Loucy (cell line): ENCODE measurements at regions not wholly inside any gene's neighbourhood (a gene's known extent, or its start where the extent isn't known, plus 50 kb on each side); places are given as distances from the start of the nearest gene placed in this dataset.
"Not testable (repeated sequence)": the region's sequence is repeated elsewhere in the genome, so short reads cannot be mapped to it uniquely, and the experiment has no call there.

Experiments
- H2AFZ ChIP-seq: fragments of 200-600 bp; sonication (generic); 2 replicates; pipeline ENCODE4 v1.6.0; 2016; ENCODE audit warnings: antibody characterized with exemption, mild to moderate bottlenecking, low read length, moderate library complexity
- H3F3A ChIP-seq: fragments of 200-600 bp; 2 replicates; pipeline ENCODE4 v1.6.0; 2016; ENCODE audit warnings: antibody characterized with exemption, low read depth, mild to moderate bottlenecking
- H3K27me3 ChIP-seq: fragments of 200-600 bp; sonication (generic); 2 replicates; pipeline ENCODE4 v1.6.1; 2014; ENCODE audit warnings: low read length, mild to moderate bottlenecking; ENCODE audit not compliant: insufficient read depth, poor library complexity, severe bottlenecking
- H3K36me3 ChIP-seq: fragments of 200-600 bp; sonication (generic); 2 replicates; pipeline ENCODE4 v1.6.1; 2016; ENCODE audit warnings: low read length; ENCODE audit not compliant: insufficient read depth
- H3K4me1 ChIP-seq: fragments of 200-600 bp; sonication (generic); 2 replicates; pipeline ENCODE4 v1.5.1; 2014; ENCODE audit warnings: low read length, mild to moderate bottlenecking; ENCODE audit not compliant: insufficient read depth, poor library complexity, severe bottlenecking
- H3K4me2 ChIP-seq: fragments of 200-600 bp; sonication (generic); 2 replicates; pipeline ENCODE4 v1.6.0; 2014; ENCODE audit warnings: antibody characterized with exemption, low read length, low read depth, mild to moderate bottlenecking; ENCODE audit not compliant: poor library complexity, severe bottlenecking
- H3K4me3 ChIP-seq: fragments of 200-600 bp; sonication (generic); 2 replicates; pipeline ENCODE4 v1.5.1; 2014; ENCODE audit warnings: low read length, mild to moderate bottlenecking, mixed read lengths; ENCODE audit not compliant: poor library complexity, severe bottlenecking
- H3K79me2 ChIP-seq: fragments of 200-600 bp; sonication (generic); 2 replicates; pipeline ENCODE4 v1.6.1; 2014; ENCODE audit warnings: low read length; ENCODE audit not compliant: insufficient read depth
- H3K9ac ChIP-seq: fragments of 200-600 bp; sonication (generic); 2 replicates; pipeline ENCODE4 v1.6.0; 2014; ENCODE audit warnings: mild to moderate bottlenecking, low read depth, low read length, moderate library complexity; ENCODE audit not compliant: poor library complexity, severe bottlenecking
- H3K9me2 ChIP-seq: fragments of 200-600 bp; sonication (generic); replicated peaks from 2 replicates; pipeline ENCODE4 v1.6.1; 2016; ENCODE audit warnings: low read depth, low read length, mixed read lengths
- H3K9me3 ChIP-seq: fragments of 200-600 bp; sonication (generic); 2 replicates; pipeline ENCODE4 v1.6.1; 2014; ENCODE audit warnings: mild to moderate bottlenecking, antibody characterized with exemption, low read length, low read depth; ENCODE audit not compliant: insufficient read depth
- H4K20me1 ChIP-seq: fragments of 200-600 bp; sonication (generic); 2 replicates; pipeline ENCODE4 v1.6.0; 2014; ENCODE audit warnings: antibody characterized with exemption, low read length, mild to moderate bottlenecking; ENCODE audit not compliant: insufficient read depth, poor library complexity, severe bottlenecking
- CTCF ChIP-seq: fragments of 200-600 bp; sonication (generic); conservative IDR thresholded peaks from 2 replicates; pipeline ENCODE4 v1.5.1; 2014; ENCODE audit warnings: mild to moderate bottlenecking, antibody characterized with exemption, low read length
- EZH2phosphoT487 ChIP-seq: fragments of 200-600 bp; IDR thresholded peaks from 2 replicates; pipeline ENCODE4 v1.6.1; 2018; ENCODE audit warnings: antibody characterized with exemption, mild to moderate bottlenecking, moderate library complexity, borderline replicate concordance

GRCh38 chr6:94163877-94164276 is 744.5 kb upstream of the EPHA7 start:
- Histone ChIP-seq H3K4me1 (no peaks in the 10 kb centered on the region), H3K9me2 (no peaks in the 10 kb centered on the region), H3F3A (no peaks in the 10 kb centered on the region), H3K27me3 (no peaks in the 10 kb centered on the region), H2AFZ (no peak overlapping the region), H4K20me1 (no peaks in the 10 kb centered on the region), H3K79me2 (no peaks in the 10 kb centered on the region), H3K9ac (no peak overlapping the region), H3K4me3 (no peak overlapping the region), H3K4me2 (no peak overlapping the region), H3K9me3 (peaks cover 3% of the 10 kb centered on the region; the same call in 1 of the 2 replicates), H3K36me3 (no peaks in the 10 kb centered on the region)
- no peak for TF ChIP-seq EZH2phosphoT487
- no peak for TF ChIP-seq CTCF

GRCh38 chr6:94150886-94151285 is 731.5 kb upstream of the EPHA7 start:
- Histone ChIP-seq H3K27me3 (no peaks in the 10 kb centered on the region), H3K4me2 (no peak overlapping the region), H3K79me2 (no peaks in the 10 kb centered on the region), H4K20me1 (no peaks in the 10 kb centered on the region), H3K9ac (no peak overlapping the region), H3K9me3 (no peaks in the 10 kb centered on the region), H3K4me1 (no peaks in the 10 kb centered on the region), H3K36me3 (no peaks in the 10 kb centered on the region), H2AFZ (no peak overlapping the region), H3K4me3 (no peak overlapping the region), H3K9me2 (no peaks in the 10 kb centered on the region), H3F3A (no peaks in the 10 kb centered on the region)
- no peak for TF ChIP-seq EZH2phosphoT487
- TF ChIP-seq CTCF: no peak

GRCh38 chr6:94144807-94145206 is 725.4 kb upstream of the EPHA7 start:
- Histone ChIP-seq H4K20me1 (no peaks in the 10 kb centered on the region), H3K4me3 (no peak overlapping the region), H2AFZ (no peak overlapping the region), H3K4me2 (no peak overlapping the region), H3K9ac (no peak overlapping the region), H3K36me3 (no peaks in the 10 kb centered on the region), H3F3A (no peaks in the 10 kb centered on the region), H3K27me3 (no peaks in the 10 kb centered on the region), H3K79me2 (no peaks in the 10 kb centered on the region), H3K9me2 (no peaks in the 10 kb centered on the region), H3K4me1 (no peaks in the 10 kb centered on the region), H3K9me3 (no peaks in the 10 kb centered on the region)
- TF ChIP-seq EZH2phosphoT487 (no peak), CTCF (no peak)

GRCh38 chr6:94137178-94137577 is 717.8 kb upstream of the EPHA7 start:
- H4K20me1 ChIP-seq, H3K79me2 ChIP-seq: not testable (repeated sequence)

More at GRCh38 chr6:94137178-94137577, 717.8 kb upstream of the EPHA7 start:
- not testable (repeated sequence) for H3K9ac ChIP-seq, H3F3A ChIP-seq, H3K9me2 ChIP-seq, H3K4me2 ChIP-seq, H3K9me3 ChIP-seq, H3K27me3 ChIP-seq, H2AFZ ChIP-seq, H3K4me3 ChIP-seq, H3K36me3 ChIP-seq, H3K4me1 ChIP-seq
